NCI-H748 treated with DMSO at 0.1 percent for 48 hours (cell line): ENCODE measurements at regions not wholly inside any gene's neighbourhood (a gene's known extent, or its start where the extent isn't known, plus 50 kb on each side); places are given as distances from the start of the nearest gene placed in this dataset.
A peak's percentile ranks its signal among the peaks of the same experiment; 100 is the strongest.
"Not testable (repeated sequence)": the region's sequence is repeated elsewhere in the genome, so short reads cannot be mapped to it uniquely, and the experiment has no call there.

Experiments
- DNase-seq: peaks from one replicate; lab custom pipeline; 2025; lab: John Stamatoyannopoulos, UW

DNA sequence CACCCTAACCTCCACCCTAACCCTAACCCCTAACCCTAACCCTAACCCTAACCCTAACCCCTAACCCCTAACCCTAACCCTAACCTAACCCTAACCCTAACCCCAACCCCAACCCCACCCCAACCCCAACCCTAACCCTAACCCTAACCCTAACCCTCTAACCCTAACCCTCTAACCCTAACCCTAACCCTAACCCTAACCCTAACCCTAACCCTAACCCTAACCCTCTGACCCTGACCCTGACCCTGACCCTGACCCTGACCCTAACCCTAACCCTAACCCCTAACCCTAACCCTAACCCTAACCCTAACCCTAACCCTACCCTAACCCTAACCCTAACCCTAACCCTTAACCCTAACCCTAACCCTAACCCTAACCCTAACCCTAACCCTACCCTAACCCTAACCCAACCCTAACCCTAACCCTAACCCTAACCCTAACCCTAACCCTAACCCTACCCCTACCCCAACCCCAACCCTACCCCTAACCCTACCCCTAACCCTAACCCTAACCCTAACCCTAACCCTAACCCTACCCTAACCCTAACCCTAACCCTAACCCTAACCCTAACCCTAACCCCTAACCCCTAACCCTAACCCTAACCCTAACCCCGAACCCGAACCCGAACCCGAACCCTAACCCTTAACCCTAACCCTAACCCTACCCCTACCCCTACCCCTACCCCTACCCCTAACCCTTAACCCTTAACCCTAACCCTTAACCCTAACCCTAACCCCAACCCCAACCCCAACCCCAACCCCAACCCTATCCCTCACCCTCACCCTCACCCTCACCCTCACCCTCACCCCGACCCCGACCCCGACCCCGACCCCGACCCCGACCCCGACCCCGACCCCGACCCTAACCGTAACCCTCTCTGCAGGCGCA is 186.2 kb upstream of the CHL1 start:
- not testable (repeated sequence) for DNase-seq

DNA sequence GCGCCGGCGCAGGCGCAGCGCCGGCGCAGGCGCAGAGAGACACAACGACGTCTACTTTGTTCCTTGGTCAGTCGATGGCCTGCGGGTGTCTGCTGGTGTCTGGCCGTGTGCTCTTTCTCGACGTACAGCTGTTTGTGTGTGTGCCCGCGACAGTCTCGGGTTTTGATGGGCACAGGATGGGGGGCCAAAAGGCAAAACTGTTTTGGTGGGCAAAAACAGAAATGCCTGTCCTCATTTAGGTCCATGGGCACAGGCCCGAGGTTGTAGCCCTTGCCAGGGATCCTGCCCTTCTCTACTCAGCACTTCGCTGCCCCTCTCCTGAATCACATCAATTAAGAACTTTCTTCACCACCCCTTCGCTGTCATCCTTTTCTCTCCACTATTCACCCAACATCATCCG is 184.8 kb upstream of the CHL1 start:
- no peak for DNase-seq

DNA sequence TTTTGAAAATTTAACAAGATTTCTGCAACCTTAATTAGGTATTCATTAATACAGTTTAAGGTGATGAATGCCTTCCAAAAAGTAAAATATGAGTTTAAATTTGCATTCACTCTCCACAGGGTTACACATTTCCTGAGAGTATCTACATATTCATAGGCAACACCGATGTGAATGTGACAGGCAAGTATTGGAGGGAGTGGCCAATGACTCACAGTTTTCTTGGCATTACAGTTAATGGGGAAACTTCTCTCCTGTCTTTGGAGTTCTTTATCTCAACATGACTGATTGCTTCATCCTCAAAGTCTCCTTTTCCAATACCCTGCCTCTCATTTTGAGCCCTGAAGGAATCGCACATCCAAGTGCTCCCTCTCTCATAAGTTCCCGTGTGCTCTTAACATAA is 181.9 kb upstream of the CHL1 start:
- no peak for DNase-seq

DNA sequence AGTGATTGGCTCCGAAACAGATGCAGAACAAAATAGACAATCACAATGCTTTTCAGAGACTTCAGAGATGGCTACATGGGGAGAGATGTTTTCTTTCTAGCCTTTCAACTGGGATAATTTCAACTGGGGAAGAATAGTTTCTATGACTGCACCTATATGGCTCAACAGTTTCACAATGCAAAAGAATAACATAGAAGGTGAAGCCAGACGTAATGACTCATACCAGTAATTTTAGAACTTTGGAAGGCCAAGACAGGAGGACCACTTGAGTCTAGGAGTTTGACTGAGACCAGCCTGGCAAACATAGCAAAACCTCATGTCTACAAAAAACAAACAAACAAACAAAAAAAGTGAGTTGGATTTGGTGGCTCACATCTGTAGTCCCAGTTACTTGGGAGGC is 180.2 kb upstream of the CHL1 start:
- no peak for DNase-seq

DNA sequence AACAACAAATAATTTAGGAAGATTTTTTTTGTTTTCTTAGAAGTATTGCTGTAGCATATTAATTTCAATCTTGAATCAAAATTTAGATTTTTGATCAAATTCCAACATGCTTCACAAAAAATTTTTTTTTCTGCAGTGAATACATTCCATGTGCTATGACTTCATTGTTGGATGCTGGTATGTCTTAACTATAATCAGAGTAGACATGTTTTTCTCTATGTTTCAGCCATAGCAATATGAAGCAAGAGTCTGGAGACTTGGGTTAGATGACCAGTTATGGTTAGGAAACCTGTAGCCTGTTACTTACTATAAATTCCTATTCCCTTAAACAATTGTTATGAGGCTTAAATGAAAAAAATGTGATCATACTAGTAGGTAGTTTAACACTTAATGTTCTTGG is 176.1 kb upstream of the CHL1 start:
- no peak for DNase-seq

DNA sequence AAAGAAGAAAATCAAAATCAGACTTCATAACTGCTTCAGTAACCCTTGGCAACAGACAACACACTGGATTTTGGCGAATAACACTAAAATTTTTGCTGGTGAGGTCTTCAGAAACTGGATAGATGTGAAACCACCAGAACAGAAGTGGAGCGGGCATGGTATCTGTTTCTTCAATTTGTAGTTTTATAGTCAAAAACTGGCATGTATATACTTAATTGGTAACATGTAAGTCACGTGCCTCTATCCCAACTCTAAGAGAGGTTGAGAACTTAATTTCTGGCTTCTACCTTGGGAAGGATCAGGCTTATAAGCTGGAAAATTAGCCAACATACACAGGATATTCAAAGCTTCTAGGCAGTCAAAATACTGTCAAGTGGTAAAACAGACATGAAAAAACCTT is 172.6 kb upstream of the CHL1 start:
- no peak for DNase-seq

DNA sequence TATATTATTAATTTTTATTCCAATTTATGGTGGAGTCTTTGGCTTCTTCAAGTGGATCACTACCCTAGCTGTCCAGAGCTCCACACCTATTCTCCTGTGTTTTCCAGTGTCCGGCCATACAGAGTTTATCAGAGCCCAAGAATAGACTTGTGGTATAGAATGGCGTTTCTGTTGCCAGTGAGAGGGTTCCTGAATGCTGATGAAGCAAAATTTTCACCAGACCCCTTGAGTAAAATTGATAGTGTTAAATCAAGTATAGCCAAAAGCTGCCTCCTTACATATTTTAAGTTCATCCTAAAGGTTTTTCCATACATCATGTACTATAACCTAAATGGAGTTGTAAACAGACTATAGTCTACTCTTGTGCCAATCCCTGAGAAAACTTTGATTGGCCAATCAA is 171.5 kb upstream of the CHL1 start:
- no peak for DNase-seq

DNA sequence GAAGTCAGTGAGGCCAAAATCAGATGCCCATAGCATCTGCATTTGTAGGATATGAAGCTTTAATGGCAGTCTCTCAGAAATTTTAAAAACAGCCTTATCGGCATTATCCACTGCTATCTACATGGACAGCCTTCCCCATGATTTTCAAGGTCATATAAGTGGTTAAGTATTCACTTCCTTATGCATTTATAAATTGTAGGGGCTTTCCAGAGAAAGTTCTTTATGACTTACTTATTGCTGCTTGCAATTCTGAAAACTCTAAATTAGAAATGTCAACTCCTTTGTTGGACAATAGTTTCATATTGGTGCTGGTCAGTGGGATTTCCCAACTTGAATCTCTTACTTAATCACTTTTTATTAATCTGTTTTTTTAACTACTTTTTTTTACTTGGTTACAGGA is 160.6 kb upstream of the CHL1 start:
- not testable (repeated sequence) for DNase-seq

DNA sequence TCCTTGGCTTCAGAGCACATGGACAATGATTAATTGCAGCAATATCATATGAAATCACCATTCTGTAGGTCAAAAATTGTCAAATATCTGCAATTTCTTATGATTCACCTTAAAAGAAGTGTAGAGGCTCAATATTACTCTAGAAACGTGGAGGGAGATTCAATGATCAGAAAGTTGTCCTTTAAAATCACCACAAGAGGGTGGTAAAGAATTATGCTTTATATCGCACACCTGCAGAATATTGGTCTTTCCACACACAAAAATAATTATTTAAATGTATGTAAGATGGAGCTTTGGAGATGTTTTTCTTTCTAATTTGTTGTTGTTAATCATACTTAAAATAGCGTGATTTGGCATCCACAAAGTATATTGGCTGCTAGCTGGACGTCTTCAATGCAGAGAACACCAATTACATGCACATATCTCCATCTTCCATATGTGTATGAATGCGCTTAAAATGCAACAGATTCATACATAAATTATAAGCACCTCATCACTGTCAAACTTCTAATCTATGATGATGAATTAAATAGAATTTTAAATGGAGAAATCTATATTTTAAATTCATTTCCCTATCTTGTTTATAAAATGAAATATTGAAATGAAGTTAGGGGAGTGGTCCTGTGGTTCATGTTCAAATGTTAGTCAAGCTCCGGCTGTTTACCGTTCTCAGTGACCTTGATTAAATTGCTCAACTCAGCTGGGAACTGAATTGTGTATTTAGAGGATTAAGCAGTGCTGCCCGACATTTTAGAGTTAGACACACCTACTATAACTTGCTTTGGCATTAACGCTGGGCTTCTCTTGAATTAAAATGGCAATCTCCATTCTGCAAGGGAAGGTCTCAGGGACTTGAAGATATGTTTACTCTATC is 153.5 kb upstream of the CHL1 start:
- peak; percentile 56 for DNase-seq

DNA sequence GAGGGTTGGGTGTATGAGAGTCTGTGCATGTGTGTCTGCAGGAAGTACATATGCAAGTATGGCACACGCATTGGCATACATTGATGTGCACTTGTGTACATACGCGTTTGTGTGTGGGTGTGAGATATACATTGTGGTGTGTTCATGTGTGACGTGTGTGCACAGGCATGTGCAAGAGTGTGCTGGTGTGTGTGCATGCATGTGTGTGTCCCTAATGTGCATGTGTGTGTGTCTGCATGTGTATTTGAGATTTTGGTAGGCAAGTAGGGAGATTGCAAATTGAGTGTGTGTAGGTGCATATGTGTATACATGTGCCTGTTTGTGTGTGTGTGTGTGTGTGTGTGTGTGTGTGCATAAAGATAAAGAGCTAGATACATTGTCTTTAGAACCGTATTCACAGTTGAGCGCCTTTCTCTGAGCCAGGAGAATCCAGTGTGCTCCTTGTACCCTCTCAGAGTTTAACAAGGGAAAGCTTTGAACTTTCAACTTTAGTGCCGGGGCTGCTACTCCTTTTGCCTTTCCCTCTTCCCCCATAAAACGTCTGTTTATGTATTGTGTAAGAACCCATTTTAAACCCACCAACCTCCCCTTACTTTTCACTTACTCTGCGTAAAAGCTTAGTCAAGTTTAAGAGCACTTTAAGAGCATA is 152.4 kb upstream of the CHL1 start:
- DNase-seq, result no peak

DNA sequence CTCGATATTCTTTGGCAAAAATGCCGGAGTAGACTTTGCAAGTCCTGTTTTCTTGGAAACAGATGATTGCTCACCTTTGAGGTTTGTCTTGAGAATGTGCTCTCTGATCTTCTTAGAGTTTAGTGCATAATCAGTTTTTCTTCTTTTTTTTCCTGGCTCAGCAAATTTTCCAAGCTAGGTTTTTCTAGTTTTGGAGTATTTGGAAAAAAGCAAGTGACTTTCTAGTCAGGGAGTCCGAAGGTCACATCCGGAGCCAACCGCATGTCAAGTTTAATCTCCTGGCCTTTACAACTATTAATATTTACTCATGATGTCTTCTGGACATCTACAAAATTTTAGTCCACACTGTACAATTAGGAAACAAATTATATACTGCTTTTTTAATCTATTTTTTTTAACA is 151.6 kb upstream of the CHL1 start:
- not testable (repeated sequence) for DNase-seq

DNA sequence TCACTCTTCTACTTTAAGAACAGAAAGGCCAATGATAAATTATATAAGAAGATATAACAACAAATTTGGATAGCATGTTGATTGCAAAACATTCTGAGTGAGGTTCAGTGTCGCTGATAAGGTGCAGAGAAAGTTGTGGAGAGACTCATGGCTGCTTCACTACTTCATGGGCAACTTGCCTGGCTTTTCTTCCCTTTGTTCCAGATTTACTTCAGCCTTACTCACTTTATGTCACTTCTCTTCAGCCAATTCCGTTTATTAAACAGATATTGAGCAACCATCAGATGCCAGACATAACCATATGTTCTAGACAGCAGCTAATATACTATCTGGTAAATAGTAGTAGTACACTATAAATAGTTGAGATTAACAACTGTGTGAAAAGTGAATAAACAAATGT is 150.0 kb upstream of the CHL1 start:
- DNase-seq, result no peak

DNA sequence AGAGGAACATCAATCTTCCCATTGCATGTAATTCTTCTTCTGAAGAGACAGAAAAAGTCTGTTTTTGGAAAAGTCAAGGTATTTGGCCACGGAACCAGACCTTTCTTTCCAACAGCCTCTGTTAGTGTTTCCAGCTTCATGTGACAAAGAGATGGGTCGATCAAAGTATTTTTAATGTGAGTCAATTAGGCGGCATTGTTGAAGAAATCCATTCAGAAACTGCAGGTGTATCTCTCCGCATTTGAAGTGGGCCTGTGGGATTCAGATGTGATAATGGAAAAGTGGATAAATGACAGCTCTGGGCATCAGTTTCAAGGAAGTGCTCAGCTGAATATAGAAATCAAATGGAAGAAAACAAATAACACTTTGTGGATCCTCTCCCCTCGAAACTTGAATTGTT is 143.1 kb upstream of the CHL1 start:
- peak; percentile 65 for DNase-seq

DNA sequence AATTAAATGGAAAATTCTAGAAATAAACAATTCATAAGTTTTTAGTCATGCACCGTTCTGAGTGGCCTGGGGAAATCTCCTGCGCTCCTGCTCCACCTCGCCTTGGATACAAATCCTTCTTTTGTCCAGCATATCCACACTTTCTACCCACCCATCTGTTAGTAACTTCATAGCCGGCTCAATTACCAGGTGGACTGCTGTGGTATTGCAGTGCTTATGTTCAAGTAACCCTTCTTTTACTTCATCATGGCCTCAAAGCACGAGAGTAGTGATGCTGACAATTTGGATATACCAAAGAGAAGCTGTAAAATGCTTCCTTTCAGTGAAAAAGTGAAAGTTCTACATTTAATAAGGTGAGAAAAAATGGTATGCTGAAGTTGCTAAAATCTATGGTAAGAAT is 142.3 kb upstream of the CHL1 start:
- no peak for DNase-seq

DNA sequence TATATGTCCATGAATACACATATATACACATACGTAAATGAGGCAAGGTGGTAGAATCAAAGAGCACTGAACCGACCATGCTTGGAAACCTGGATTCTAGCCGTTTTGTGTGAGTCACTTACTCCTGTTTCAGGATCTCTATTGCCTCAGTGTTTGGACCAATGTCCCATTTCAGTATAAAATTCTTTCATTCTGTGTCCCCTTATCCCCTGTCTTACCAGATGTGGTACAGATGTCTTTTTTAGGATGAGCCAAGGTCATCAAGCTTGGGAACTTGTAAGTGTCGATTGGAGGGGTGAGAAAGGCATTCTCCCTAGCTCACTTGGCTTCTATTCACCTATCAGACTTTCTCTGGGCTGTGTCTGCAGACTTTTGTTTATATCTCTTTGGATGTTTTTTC is 139.9 kb upstream of the CHL1 start:
- DNase-seq, result no peak

DNA sequence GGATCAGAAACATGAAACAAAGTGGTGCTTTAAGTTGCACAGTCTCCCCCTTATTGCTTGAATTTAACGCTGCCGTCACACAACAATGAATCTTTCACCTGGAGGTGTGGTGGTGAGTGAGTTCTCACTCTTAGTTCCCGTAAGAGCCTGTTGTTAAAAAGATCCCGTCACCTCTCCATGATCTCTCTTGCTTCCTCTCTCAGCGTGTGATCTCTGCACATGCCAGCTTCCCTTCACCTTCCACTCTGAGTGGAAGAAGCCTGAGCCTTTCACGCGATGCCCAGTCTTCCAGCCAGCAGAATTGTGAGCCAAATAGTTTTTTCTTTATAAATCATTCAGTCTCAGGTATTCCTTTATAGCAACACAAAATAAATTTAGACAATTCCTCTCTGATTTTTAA is 136.7 kb upstream of the CHL1 start:
- DNase-seq, result no peak

DNA sequence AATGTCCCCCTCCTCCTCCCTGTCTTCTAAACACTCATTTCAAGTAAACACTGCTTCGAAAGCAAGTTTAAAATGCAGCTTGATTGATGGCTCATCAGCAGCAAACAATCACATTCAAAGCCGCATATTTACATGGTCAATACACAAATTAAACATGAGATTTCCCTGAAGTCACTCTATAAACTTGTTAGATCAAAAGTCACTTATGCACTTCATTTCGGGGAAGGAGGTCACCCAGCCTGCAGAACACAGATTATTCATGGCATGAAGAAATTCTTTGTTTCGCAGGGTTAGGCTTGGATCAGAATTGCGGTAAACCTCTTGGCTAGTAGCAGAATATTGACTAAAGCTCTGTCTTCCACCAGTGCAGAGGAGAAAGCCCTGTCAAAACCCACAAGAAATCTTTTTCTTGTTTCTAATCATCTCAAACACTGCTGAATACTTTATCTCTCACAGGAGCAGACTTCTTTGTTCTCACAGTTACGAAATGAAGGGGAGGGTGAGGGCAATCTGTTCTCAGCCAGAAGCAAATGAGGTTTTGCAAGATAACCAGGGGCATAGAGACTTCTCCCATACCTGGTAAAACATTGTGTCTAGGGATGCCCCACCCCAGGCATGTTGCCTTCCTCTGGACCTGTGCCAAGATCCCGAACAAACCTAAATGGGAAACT is 133.3 kb upstream of the CHL1 start:
- peak; percentile 49 for DNase-seq

DNA sequence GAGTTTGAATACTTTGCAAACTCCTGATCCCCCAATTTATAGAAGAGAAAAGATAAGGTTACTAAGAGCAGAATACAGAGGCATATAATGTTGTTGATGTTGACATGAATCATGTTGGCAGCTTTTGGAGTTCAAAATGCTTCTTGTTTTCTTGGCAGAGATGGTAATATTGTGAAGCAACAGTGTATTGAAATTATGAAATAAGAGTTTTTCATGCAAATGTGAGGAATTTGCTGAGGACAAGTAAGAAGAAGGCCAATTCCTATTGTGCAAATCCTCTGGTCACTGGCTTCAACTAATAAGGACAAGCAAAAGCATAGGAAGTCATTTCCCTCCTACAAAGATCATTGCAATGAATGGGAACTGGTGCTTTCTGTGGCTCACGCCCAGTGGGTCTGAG is 126.9 kb upstream of the CHL1 start:
- no peak for DNase-seq

DNA sequence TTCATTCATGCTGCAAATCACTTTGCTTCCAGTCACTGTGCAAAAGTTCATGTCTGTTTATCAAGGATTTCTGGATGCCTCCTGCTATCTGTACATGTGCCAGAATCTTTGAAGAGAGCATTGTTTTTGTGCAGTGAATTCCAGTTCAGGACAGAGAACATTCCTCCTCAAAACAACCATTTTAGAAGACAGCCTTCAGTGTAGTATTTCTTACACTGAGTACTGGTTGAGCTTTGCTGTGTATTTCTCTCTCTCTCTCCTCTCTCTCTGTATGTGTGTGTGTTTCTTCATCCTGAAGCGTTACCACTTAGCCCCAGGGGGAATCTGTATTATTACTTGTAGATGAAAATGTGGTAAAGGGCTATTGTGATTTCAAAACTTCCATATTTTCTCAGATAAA is 123.8 kb upstream of the CHL1 start:
- no peak for DNase-seq

DNA sequence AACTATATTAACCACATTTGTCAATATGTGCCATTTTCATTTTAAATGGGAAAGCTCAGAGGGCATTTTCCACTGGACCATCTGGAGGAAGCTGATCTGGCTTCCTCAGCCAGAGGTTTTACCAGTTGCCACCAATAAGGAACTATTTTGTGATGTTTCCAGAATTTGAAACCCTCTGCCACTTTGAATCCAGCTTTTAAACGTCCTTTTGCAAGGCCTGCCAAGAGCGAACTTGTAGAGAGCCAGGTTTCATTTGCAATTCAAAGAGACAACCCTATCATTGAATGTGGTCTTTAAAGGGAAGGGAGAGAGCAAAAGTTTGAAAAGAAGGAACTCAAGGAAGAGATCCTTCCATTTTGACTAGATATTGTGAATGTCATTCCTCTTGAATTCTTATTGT is 123.3 kb upstream of the CHL1 start:
- DNase-seq, result no peak

DNA sequence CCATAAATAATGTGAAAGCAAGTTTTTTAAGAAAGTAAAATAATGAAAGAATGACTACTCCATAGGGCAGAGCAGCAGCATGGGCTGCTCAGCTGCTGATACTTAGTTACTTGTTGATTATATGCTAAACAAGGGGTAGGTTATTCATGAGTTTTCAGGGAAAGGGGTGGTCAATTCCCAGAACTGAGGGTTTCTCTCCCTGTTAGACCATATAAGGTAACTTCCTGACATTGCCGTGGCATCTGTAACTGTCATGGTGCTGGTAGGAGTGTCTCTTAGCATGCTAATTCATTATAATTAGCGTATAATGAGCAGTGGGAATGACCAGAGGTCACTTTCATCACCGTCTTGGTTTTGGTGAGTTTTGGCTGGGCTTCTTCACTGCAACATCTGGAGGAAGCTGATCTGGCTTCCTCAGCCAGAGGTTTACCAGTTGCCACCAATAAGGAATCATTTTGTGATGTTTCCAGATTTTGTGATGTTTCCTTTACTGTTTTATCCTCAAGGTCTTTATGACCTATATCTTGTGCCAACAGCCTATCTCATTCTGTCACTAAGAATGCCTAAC is 121.8 kb upstream of the CHL1 start:
- DNase-seq, result no peak

DNA sequence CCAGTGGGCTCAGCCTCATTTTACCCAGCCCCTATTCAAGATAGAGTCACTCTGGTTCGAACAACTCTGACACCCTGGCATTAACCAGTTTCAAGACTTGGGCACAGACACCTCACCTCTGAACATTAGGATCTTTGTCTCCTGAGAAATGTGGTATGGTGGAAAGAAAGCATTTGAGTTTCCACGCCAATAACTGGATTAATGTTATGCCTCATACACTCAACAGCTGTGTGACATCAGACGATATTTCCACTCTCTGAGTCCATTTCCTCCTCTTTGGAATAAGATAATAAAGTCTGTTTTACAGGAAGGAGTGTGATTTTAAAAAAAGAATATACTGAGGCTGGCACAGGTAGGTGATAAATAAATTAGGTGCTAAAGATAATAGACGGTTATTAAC is 121.3 kb upstream of the CHL1 start:
- no peak for DNase-seq
